ENCODE measurements at regions not wholly inside any gene's neighbourhood (a gene's known extent, or its start where the extent isn't known, plus 50 kb on each side); places are given as distances from the start of the nearest gene placed in this dataset.
"Not testable (repeated sequence)": the region's sequence is repeated elsewhere in the genome, so short reads cannot be mapped to it uniquely, and the experiment has no call there.

DNA sequence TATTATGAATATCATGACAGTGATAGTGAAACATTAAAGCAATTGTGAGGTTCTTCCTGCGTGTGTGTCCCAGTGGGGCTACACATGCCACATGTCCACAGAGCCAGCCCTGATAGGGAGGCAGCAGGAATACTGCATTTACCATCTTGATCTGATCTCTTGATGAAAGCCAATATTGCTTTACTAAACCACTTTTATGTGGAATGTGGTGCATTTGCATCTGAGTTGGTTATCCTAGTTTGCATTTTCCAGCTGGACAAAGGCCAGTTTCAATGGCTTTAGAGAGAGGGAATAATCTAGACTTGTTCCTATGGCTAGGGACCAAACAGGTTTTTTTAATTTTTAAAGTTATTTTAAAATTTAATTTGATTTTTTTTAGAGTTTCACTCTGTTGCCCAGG is 216.3 kb upstream of the FERMT1 start:
- no peaks in the 10 kb centered on the region for H3K36me3 ChIP-seq
- peaks cover 0 to 4% (median 0%) of the 10 kb centered on the region in 4 donors for H3K9me3 ChIP-seq
- no peak overlapping the region for H3K4me3 ChIP-seq
- 82 to 88% methylated on average over 1 of the region's 1 CpG for WGBS, 2 donors
- DNase-seq (ENCODE audit: low spot score in 2 of 2): no peak
- no peaks in the 10 kb centered on the region for H3K4me1 ChIP-seq
- TF ChIP-seq POLR2A (IDR thresholded peaks at IDR 0.05): no peak
- TF ChIP-seq, protein P1, sequence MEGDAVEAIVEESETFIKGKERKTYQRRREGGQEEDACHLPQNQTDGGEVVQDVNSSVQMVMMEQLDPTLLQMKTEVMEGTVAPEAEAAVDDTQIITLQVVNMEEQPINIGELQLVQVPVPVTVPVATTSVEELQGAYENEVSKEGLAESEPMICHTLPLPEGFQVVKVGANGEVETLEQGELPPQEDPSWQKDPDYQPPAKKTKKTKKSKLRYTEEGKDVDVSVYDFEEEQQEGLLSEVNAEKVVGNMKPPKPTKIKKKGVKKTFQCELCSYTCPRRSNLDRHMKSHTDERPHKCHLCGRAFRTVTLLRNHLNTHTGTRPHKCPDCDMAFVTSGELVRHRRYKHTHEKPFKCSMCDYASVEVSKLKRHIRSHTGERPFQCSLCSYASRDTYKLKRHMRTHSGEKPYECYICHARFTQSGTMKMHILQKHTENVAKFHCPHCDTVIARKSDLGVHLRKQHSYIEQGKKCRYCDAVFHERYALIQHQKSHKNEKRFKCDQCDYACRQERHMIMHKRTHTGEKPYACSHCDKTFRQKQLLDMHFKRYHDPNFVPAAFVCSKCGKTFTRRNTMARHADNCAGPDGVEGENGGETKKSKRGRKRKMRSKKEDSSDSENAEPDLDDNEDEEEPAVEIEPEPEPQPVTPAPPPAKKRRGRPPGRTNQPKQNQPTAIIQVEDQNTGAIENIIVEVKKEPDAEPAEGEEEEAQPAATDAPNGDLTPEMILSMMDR (IDR thresholded peaks at IDR 0.05): no peak
- TF ChIP-seq EP300 (IDR thresholded peaks at IDR 0.05): no peak
- H3K27ac ChIP-seq: no peak overlapping the region
- H3K27me3 ChIP-seq: no peaks in the 10 kb centered on the region

DNA sequence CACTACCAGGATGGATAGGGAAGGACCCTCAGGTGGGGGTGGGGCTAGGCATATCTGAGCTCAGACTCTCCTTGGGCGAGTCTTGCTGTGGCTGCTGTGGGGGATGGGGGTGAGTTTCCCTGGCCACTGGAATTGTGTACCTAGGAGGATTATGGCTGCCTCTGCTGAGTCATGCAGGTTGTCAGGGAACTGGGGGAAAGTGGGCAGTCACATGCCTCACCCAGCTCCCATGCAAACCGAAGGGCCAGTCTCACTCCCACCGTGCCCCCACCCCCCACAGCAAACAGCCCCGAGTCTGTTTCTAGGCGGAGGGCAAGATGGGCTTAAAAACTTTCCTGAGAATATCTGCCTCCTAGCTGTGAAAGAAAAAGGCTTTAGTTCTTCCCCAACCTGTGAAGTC is 210.3 kb upstream of the FERMT1 start:
- 75 to 88% methylated on average over 5 of the region's 5 CpGs for WGBS, 2 donors
- DNase-seq (ENCODE audit: low spot score in 2 of 2): no peak
- H3K9me3 ChIP-seq: peaks cover 0 to 15% (median 0%) of the 10 kb centered on the region in 4 donors
- TF ChIP-seq EP300 (IDR thresholded peaks at IDR 0.05) (no peak), POLR2A (IDR thresholded peaks at IDR 0.05) (no peak)
- TF ChIP-seq, protein P1 (IDR thresholded peaks at IDR 0.05): no peak
- no peak overlapping the region for H3K4me3 ChIP-seq
- H3K27me3 ChIP-seq: no peaks in the 10 kb centered on the region
- no peak overlapping the region for H3K27ac ChIP-seq
- no peaks in the 10 kb centered on the region for H3K4me1 ChIP-seq
- H3K36me3 ChIP-seq: no peaks in the 10 kb centered on the region

DNA sequence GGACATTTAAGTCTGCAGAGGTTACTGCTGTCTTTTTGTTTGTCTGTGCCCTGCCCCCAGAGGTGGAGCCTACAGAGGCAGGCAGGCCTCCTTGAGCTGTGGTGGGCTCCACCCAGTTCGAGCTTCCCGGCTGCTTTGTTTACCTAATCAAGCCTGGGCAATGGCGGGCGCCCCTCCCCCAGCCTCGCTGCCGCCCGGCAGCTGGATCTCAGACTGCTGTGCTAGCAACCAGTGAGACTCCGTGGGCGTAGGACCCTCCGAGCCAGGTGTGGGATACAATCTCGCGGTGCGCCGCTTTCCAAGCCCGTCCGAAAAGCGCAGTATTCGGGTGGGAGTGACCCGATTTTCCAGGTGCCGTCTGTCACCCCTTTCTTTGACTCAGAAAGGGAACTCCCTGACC is 198.4 kb upstream of the FERMT1 start:
- DNase-seq (ENCODE audit: low spot score in 2 of 2); H3K4me1 ChIP-seq; H3K36me3 ChIP-seq; H3K27me3 ChIP-seq; H3K27ac ChIP-seq; H3K4me3 ChIP-seq: not testable (repeated sequence)
- peaks cover 0 to 16% (median 0%) of the 10 kb centered on the region in 4 donors for H3K9me3 ChIP-seq
- WGBS, 2 donors: 95% methylated on average over 14 of the region's 20 CpGs; no CpG with 5 or more reads in 1 of the 2 donors

DNA sequence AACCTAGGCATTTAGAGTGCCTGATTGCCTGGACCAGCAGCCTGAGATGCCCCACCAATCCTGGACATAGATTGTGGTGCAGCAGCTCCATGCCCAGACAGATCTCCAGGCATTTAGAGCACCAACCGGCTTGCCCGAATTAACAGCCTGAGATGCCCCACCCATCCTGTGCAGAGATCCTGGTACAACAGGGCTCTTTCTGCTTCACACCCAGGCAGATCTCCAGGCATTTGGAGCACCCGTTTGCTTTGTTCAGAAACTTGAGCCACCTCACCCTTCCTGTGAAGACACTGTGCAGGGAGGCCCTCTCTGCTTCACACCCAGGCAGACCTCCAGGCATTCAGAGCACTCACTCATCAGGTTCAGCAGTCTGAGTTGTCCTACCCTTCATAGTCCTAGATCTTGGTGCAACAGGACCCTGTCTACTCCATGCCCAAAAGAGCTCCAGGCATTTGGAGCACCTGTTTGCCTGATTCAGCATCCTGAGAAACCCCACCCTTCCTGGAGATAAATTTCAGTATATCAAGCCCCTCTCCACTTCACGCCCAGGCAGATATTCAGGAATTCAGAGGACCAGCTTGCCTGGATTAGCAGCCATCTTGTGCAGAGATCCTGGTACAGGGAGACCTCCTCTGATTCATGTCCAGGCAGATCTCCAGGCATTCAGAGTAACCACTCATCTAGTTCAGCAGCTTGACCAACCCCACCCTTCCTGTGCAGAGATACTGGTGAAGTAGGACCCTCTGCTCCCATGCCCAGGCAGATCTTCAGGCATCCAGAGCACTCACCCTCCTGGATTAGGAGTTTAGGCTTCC is 189.2 kb upstream of the FERMT1 start:
- H3K27ac ChIP-seq: no peak overlapping the region
- 86 to 95% methylated on average over 4 of the region's 4 CpGs for WGBS, 2 donors
- no peaks in the 10 kb centered on the region for H3K4me1 ChIP-seq
- no peak for DNase-seq (ENCODE audit: low spot score in 2 of 2)
- no peaks in the 10 kb centered on the region for H3K27me3 ChIP-seq
- peaks cover 0 to 42% (median 0%) of the 10 kb centered on the region in 4 donors for H3K9me3 ChIP-seq
- TF ChIP-seq POLR2A (IDR thresholded peaks at IDR 0.05) (no peak), EP300 (IDR thresholded peaks at IDR 0.05) (no peak)
- TF ChIP-seq, protein P1 (IDR thresholded peaks at IDR 0.05): no peak
- H3K36me3 ChIP-seq: no peaks in the 10 kb centered on the region
- no peak overlapping the region for H3K4me3 ChIP-seq

DNA sequence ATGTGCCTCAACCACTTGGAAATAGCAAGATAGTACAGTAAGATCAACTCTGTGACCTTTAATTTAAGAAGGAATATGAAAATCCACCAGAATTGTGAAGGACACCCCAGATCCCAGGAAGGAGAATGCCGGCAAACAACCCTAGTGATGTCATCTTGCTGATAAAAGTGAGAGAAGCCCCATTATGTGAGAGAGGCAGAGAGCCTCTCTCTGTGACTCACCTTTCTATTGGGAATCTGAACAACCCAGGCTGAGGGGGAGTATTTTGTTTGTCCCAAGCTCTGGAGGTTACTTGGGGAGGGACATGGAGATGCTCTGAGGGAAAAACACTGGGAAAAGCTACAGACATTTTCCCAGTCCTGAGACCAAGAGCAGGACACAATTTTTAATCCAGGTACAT is 188.3 kb upstream of the FERMT1 start:
- no peak for DNase-seq (ENCODE audit: low spot score in 2 of 2)
- H3K4me3 ChIP-seq: no peak overlapping the region
- no peaks in the 10 kb centered on the region for H3K36me3 ChIP-seq
- H3K4me1 ChIP-seq: no peaks in the 10 kb centered on the region
- H3K9me3 ChIP-seq: peaks cover 0 to 42% (median 0%) of the 10 kb centered on the region in 4 donors
- TF ChIP-seq, protein P1 (IDR thresholded peaks at IDR 0.05): no peak
- no peak for TF ChIP-seq POLR2A (IDR thresholded peaks at IDR 0.05)
- TF ChIP-seq EP300 (IDR thresholded peaks at IDR 0.05): no peak
- WGBS, 2 donors: 76 to 91% methylated on average over 1 of the region's 1 CpG
- H3K27me3 ChIP-seq: no peaks in the 10 kb centered on the region
- H3K27ac ChIP-seq: no peak overlapping the region
